Transverse colon (tissue), 4 donors: ENCODE measurements at regions not wholly inside any gene's neighbourhood (a gene's known extent, or its start where the extent isn't known, plus 50 kb on each side); places are given as distances from the start of the nearest gene placed in this dataset.

Source experiments
- DNase-seq: peaks from one replicate; pipeline ENCODE4 v3.0.0-alpha.2; 2019
- H3K27ac ChIP-seq, 4 donors: fragments of 200-600 bp; sonication (generic); 2 replicates each; pipeline ENCODE4 v1.5.1; 2016 to 2018; ENCODE audit warnings: inconsistent platforms in 4 of 4
- H3K27me3 ChIP-seq: fragments of 200-600 bp; sonication (generic); 2 replicates; pipeline ENCODE4 v1.5.1; 2017; ENCODE audit warnings: inconsistent platforms
- H3K36me3 ChIP-seq, 4 donors: fragments of 200-600 bp; sonication (generic); 2 replicates each; pipeline ENCODE4 v1.5.1; 2017 to 2019; ENCODE audit warnings: inconsistent platforms in 4 of 4
- H3K4me1 ChIP-seq, 4 donors: fragments of 200-600 bp; sonication (generic); 2 replicates each; pipeline ENCODE4 v1.5.1; 2017 to 2020; ENCODE audit warnings: inconsistent platforms in 4 of 4
- H3K4me3 ChIP-seq, 4 donors: fragments of 200-600 bp; sonication (generic); 1 replicate in 1 of 4; 2 replicates in 3 of 4; pipeline versions ENCODE4 v1.5.1 to v1.6.1; 2017 to 2019; ENCODE audit warnings: inconsistent platforms in 4 of 4
- H3K9me3 ChIP-seq, 2 donors: fragments of 200-600 bp; sonication (generic); 2 replicates each; pipeline ENCODE4 v1.5.1; 2017 to 2019; ENCODE audit warnings: inconsistent platforms in 2 of 2
- CTCF ChIP-seq, 5 experiments: fragments of 200-600 bp in 3 of 5; fragments of 450-650 bp in 2 of 5; sonication (generic) in 3 of 5; IDR thresholded peaks; 1 replicate in 2 of 5; 2 replicates in 3 of 5; pipeline ENCODE4 v1.5.1; 2016 to 2017; ENCODE audit warnings: antibody characterized with exemption in 5 of 5, inconsistent platforms in 3 of 5, mild to moderate bottlenecking in 2 of 5, moderate library complexity in 1 of 5
- EP300 ChIP-seq: sonication (generic); formaldehyde crosslinking; IDR thresholded peaks from one replicate; pipeline ENCODE4 v1.6.1; 2017; ENCODE audit warnings: antibody characterized with exemption, low read depth
- POLR2A ChIP-seq: fragments of 450-650 bp; IDR thresholded peaks from one replicate; pipeline ENCODE4 v1.6.1; 2016; ENCODE audit warnings: antibody characterized with exemption, mild to moderate bottlenecking, moderate library complexity
- POLR2AphosphoS5 ChIP-seq, 3 donors: sonication (generic); formaldehyde crosslinking; IDR thresholded peaks; one replicate each; pipeline ENCODE4 v1.6.1; 2016; ENCODE audit warnings: antibody characterized with exemption in 3 of 3
- WGBS, 2 donors: methylation state at CpG; one replicate each; pipeline ENCODE4 v1.1.5; 2018; ENCODE audit warnings: low coverage in 1 of 2; 5-methylcytosine and 5-hydroxymethylcytosine counted together
- in situ Hi-C, 4 donors: fragments of 200-750 bp; cut with MboI; loops; one replicate each; pipeline versions ENCODE4 v1.15.0 to v1.15.1; 2017; ENCODE audit warnings: low sequenced_read_pairs in 3 of 4, low pct_ligation_motif_present in 1 of 4, low pct_unique_long_range_greater_than_20kb in 1 of 4
- intact Hi-C: fragments of 100-400 bp; cut with DNase I; formaldehyde crosslinking; loops from one replicate; pipeline ENCODE4 v1.15.1; 2023; ENCODE audit warnings: low total_unique reads

- H3K9me3 ChIP-seq: no peaks in the 10 kb centered on the region
- peaks cover 0 to 10% (median 0%) of the 10 kb centered on the region in 4 donors for H3K4me1 ChIP-seq
- no peaks in the 10 kb centered on the region for H3K36me3 ChIP-seq
- H3K4me3 ChIP-seq: no peak overlapping the region
- in situ Hi-C loops: no loop called here
- no peak for DNase-seq
- 50 to 55% methylated on average over 5 of the region's 5 CpGs for WGBS, 2 donors
- no peak overlapping the region for H3K27ac ChIP-seq
- intact Hi-C loops: no loop called here
- no peaks in the 10 kb centered on the region for H3K27me3 ChIP-seq
- TF ChIP-seq POLR2AphosphoS5 (IDR thresholded peaks at IDR 0.05) (no peak), CTCF (IDR thresholded peaks at IDR 0.05) (no peak), POLR2A (no peak), EP300 (no peak)
Measured at GRCh38 chr5:158320178-158320674, 461.3 kb upstream of the CLINT1 start.

GRCh38 chr5:158317507-158317906 is 458.6 kb upstream of the CLINT1 start:
- intact Hi-C loops: no loop called here
- TF ChIP-seq EP300 (no peak), POLR2A (no peak), CTCF (IDR thresholded peaks at IDR 0.05) (no peak), POLR2AphosphoS5 (IDR thresholded peaks at IDR 0.05) (no peak)
- peak; percentile 28 for DNase-seq

GRCh38 chr5:158313733-158314464 is 455.0 kb upstream of the CLINT1 start:
- Histone ChIP-seq H3K27me3 (no peaks in the 10 kb centered on the region), H3K36me3 (peaks cover 0 to 2% (median 0%) of the 10 kb centered on the region in 4 donors), H3K9me3 (no peaks in the 10 kb centered on the region), H3K4me1 (no peaks in the 10 kb centered on the region), H3K4me3 (no peak overlapping the region), H3K27ac (no peak overlapping the region)
- DNase-seq: no peak
- intact Hi-C loops (no loop called here), in situ Hi-C loops (no loop called here)
- TF ChIP-seq EP300 (no peak), POLR2A (no peak), CTCF (IDR thresholded peaks at IDR 0.05) (no peak), POLR2AphosphoS5 (IDR thresholded peaks at IDR 0.05) (no peak)
- WGBS, 2 donors: 80 to 84% methylated on average over 1 to 15 of the region's 15 CpGs

More at GRCh38 chr5:158317507-158317906, 458.6 kb upstream of the CLINT1 start:
- in situ Hi-C loops: no loop called here
- H3K36me3 ChIP-seq: no peaks in the 10 kb centered on the region
- 24% methylated on average over 4 of the region's 4 CpGs; no CpG with 5 or more reads in 1 of the 2 donors for WGBS, 2 donors
- no peak overlapping the region for H3K27ac ChIP-seq
- no peaks in the 10 kb centered on the region for H3K9me3 ChIP-seq
- peaks cover 0 to 10% (median 0%) of the 10 kb centered on the region in 4 donors for H3K4me1 ChIP-seq
- no peaks in the 10 kb centered on the region for H3K27me3 ChIP-seq
- H3K4me3 ChIP-seq: no peak overlapping the region

GRCh38 chr5:158313027-158313732 is 454.2 kb upstream of the CLINT1 start:
- in situ Hi-C loops: no loop called here
- intact Hi-C loops: no loop called here
- Histone ChIP-seq H3K36me3 (peaks cover 0 to 2% (median 0%) of the 10 kb centered on the region in 4 donors), H3K4me3 (no peak overlapping the region), H3K9me3 (no peaks in the 10 kb centered on the region), H3K27ac (no peak overlapping the region), H3K27me3 (no peaks in the 10 kb centered on the region), H3K4me1 (no peaks in the 10 kb centered on the region)
- TF ChIP-seq POLR2AphosphoS5 (IDR thresholded peaks at IDR 0.05): no peak
- TF ChIP-seq EP300: no peak
- WGBS, 2 donors: 87 to 89% methylated on average over 7 to 12 of the region's 12 CpGs
- no peak for DNase-seq
